Neural crest cell (in vitro differentiated cells): ENCODE measurements at regions not wholly inside any gene's neighbourhood (a gene's known extent, or its start where the extent isn't known, plus 50 kb on each side); places are given as distances from the start of the nearest gene placed in this dataset.

Experiments used
- DNase-seq: peaks from one replicate; pipeline ENCODE4 v3.0.0; 2021; ENCODE audit warnings: low read depth, mixed read lengths, low spot score
- H3K27ac Mint-ChIP-seq: one replicate; pipeline ENCODE4 v1.8.0; 2021; ENCODE audit warnings: mild to moderate bottlenecking, mixed read lengths; ENCODE audit not compliant: unreplicated experiment
- H3K27me3 Mint-ChIP-seq: 2 replicates; pipeline ENCODE4 v1.8.0; 2021; ENCODE audit warnings: low read depth, mild to moderate bottlenecking, mixed read lengths
- H3K36me3 Mint-ChIP-seq: 2 replicates; pipeline ENCODE4 v1.8.0; 2021; ENCODE audit warnings: low read depth, mild to moderate bottlenecking, mixed read lengths
- H3K4me1 Mint-ChIP-seq: 2 replicates; pipeline ENCODE4 v1.8.0; 2021; ENCODE audit warnings: mixed read lengths
- H3K4me3 Mint-ChIP-seq: one replicate; pipeline ENCODE4 v1.8.0; 2021; ENCODE audit warnings: mild to moderate bottlenecking, mixed read lengths
- H3K9me3 Mint-ChIP-seq: 2 replicates; pipeline ENCODE4 v1.8.0; 2021; ENCODE audit warnings: mixed read lengths
- CTCF ChIP-seq: fragments of 200-600 bp; sonication (generic); conservative IDR thresholded peaks from 2 replicates; pipeline ENCODE4 v1.5.0; 2021; ENCODE audit warnings: antibody characterized with exemption, mild to moderate bottlenecking

GRCh38 chr18:45151645-45152044 lies 463.6 kb upstream of the SLC14A2 start:
- Mint-ChIP-seq H3K27me3 (no peaks in the 10 kb centered on the region), H3K9me3 (peaks cover 4% of the 10 kb centered on the region), H3K27ac (no peak overlapping the region), H3K4me3 (no peak overlapping the region), H3K4me1 (no peaks in the 10 kb centered on the region), H3K36me3 (no peaks in the 10 kb centered on the region)
- TF ChIP-seq CTCF: no peak
- DNase-seq: no peak

- H3K36me3 Mint-ChIP-seq: no peaks in the 10 kb centered on the region
- no peak overlapping the region for H3K4me3 Mint-ChIP-seq
- TF ChIP-seq CTCF: no peak
- no peak for DNase-seq
- H3K27me3 Mint-ChIP-seq: no peaks in the 10 kb centered on the region
- H3K4me1 Mint-ChIP-seq: no peaks in the 10 kb centered on the region
- no peaks in the 10 kb centered on the region for H3K9me3 Mint-ChIP-seq
- H3K27ac Mint-ChIP-seq: no peak overlapping the region
Measured at GRCh38 chr18:45155526-45155925, 459.8 kb upstream of the SLC14A2 start.

GRCh38 chr18:45156946-45157345 lies 458.3 kb upstream of the SLC14A2 start:
- no peak overlapping the region for H3K4me3 Mint-ChIP-seq
- no peak for DNase-seq
- no peak for TF ChIP-seq CTCF
- no peaks in the 10 kb centered on the region for H3K27me3 Mint-ChIP-seq
- no peaks in the 10 kb centered on the region for H3K36me3 Mint-ChIP-seq
- no peaks in the 10 kb centered on the region for H3K9me3 Mint-ChIP-seq
- no peak overlapping the region for H3K27ac Mint-ChIP-seq
- H3K4me1 Mint-ChIP-seq: no peaks in the 10 kb centered on the region

GRCh38 chr18:45157576-45157975 lies 457.7 kb upstream of the SLC14A2 start:
- no peaks in the 10 kb centered on the region for H3K4me1 Mint-ChIP-seq
- no peak for TF ChIP-seq CTCF
- no peak overlapping the region for H3K4me3 Mint-ChIP-seq
- no peaks in the 10 kb centered on the region for H3K9me3 Mint-ChIP-seq
- no peak for DNase-seq
- no peaks in the 10 kb centered on the region for H3K36me3 Mint-ChIP-seq
- H3K27ac Mint-ChIP-seq: no peak overlapping the region
- H3K27me3 Mint-ChIP-seq: no peaks in the 10 kb centered on the region

GRCh38 chr18:45161850-45162249 lies 453.4 kb upstream of the SLC14A2 start:
- H3K27ac Mint-ChIP-seq: no peak overlapping the region
- no peak for DNase-seq
- H3K36me3 Mint-ChIP-seq: no peaks in the 10 kb centered on the region
- no peaks in the 10 kb centered on the region for H3K27me3 Mint-ChIP-seq
- no peaks in the 10 kb centered on the region for H3K9me3 Mint-ChIP-seq
- H3K4me1 Mint-ChIP-seq: no peaks in the 10 kb centered on the region
- no peak overlapping the region for H3K4me3 Mint-ChIP-seq
- TF ChIP-seq CTCF: no peak

- Mint-ChIP-seq H3K27ac (no peak overlapping the region), H3K36me3 (no peaks in the 10 kb centered on the region), H3K4me3 (no peak overlapping the region), H3K9me3 (no peaks in the 10 kb centered on the region), H3K4me1 (no peaks in the 10 kb centered on the region), H3K27me3 (no peaks in the 10 kb centered on the region)
- no peak for TF ChIP-seq CTCF
- DNase-seq: no peak
Measured at GRCh38 chr18:45163871-45164270, 451.4 kb upstream of the SLC14A2 start.
